Thyroid gland (tissue), 4 donors: ENCODE measurements at regions not wholly inside any gene's neighbourhood (a gene's known extent, or its start where the extent isn't known, plus 50 kb on each side); places are given as distances from the start of the nearest gene placed in this dataset.

Source experiments
- CTCF ChIP-seq, 6 experiments: fragments of 200-600 bp in 3 of 6; fragments of 450-650 bp in 3 of 6; sonication (generic) in 3 of 6; IDR thresholded peaks; one replicate each; pipeline ENCODE4 v1.5.1; 2016 to 2019; ENCODE audit warnings: antibody characterized with exemption in 6 of 6, mild to moderate bottlenecking in 2 of 6, inconsistent platforms in 1 of 6, moderate library complexity in 1 of 6
- POLR2A ChIP-seq, 2 donors: fragments of 450-650 bp; IDR thresholded peaks; one replicate each; pipeline ENCODE4 v1.6.1; 2017; ENCODE audit warnings: antibody characterized with exemption in 2 of 2, mild to moderate bottlenecking in 2 of 2, moderate library complexity in 1 of 2

DNA sequence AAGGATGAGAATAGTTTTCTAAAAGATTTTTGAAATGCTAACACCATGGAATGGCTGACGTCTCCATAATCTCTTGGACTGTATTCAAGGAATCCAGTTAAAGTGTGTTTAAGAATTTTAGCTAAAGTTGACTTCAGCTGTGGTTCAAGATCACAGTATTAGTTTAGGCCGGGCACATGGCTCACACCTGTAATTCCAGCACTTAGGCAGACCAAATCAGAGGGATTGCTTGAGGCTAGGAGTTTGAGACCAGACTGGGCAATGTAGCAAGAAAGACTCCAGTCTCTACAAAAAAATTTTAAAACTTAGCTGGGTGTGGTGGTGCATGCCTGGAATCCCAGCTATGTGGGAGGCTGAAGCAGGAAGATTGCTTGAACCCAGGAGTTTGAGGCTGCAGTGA lies 68.2 kb downstream of the RFPL4B start:
- TF ChIP-seq CTCF (IDR thresholded peaks at IDR 0.05): no peak
- no peak for TF ChIP-seq POLR2A (IDR thresholded peaks at IDR 0.05)
